ENCODE measurements at regions not wholly inside any gene's neighbourhood (a gene's known extent, or its start where the extent isn't known, plus 50 kb on each side); places are given as distances from the start of the nearest gene placed in this dataset.

DNA sequence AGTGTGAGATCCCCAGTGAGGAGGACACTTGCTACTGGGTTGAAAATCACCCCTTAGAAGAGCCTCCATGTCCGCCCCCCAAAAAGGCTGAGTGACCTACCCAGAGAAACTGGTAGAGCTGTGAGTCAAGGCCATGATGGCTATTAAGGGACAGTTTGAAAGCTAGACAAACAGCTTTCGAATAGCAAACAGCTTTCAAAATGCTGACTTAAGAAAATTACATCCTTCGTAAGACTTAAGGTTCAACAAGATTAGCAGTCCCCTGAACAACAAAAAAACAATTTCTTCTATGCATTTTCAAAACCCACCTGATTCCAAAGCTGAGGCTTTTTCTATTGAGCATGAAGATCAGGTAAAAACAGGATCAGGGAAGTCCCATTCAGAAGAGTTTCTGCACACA is 269.7 kb upstream of the SOX2 start:
- Histone ChIP-seq H3K56ac (replicated peaks; ENCODE audit: insufficient read length, low read depth, low read length) (no peak overlapping the region), H3K4me1 (replicated peaks in 1 of 4; ENCODE audit: control insufficient read depth in 3 of 4, insufficient read depth in 4 of 4, low read length in 3 of 4) (no peaks in the 10 kb centered on the region), H2BK5ac (ENCODE audit: low read depth, low read length) (no peak overlapping the region), H2AK5ac (ENCODE audit: low read depth, low read length) (no peak overlapping the region), H3K14ac (ENCODE audit: insufficient read length) (no peak overlapping the region), H3K4me2 (ENCODE audit: insufficient read depth in 1 of 2, low read depth in 2 of 2, low read length in 2 of 2) (no peak overlapping the region), H2BK15ac (ENCODE audit: low read length) (no peak overlapping the region), H3K79me2 (ENCODE audit: control insufficient read depth in 1 of 2, insufficient read depth in 2 of 2, low read length in 2 of 2) (no peaks in the 10 kb centered on the region), H4K91ac (replicated peaks; ENCODE audit: insufficient read length, low read length) (no peak overlapping the region), H2BK20ac (ENCODE audit: low read length) (no peak overlapping the region), H4K20me1 (replicated peaks in 1 of 2; ENCODE audit: control insufficient read depth in 1 of 2, insufficient read depth in 2 of 2, low read length in 2 of 2) (no peaks in the 10 kb centered on the region), H3K18ac (ENCODE audit: extremely low read depth, low read length) (no peak overlapping the region), H3K79me1 (ENCODE audit: low read depth, low read length) (no peaks in the 10 kb centered on the region), H3K27ac (ENCODE audit: low read depth, low read length) (no peak overlapping the region), H2BK120ac (replicated peaks; ENCODE audit: low read depth, low read length) (no peak overlapping the region), H4K8ac (ENCODE audit: extremely low read depth, insufficient read depth, low read length) (no peak overlapping the region), H3K27me3 (replicated peaks in 1 of 4; ENCODE audit: control insufficient read depth in 3 of 4, extremely low read depth in 1 of 4, insufficient read depth in 3 of 4, low read length in 3 of 4) (no peaks in the 10 kb centered on the region), H3K9ac (replicated peaks in 1 of 4; ENCODE audit: extremely low read depth in 1 of 4, low read depth in 3 of 4, low read length in 3 of 4) (no peak overlapping the region), H4K5ac (ENCODE audit: insufficient read length, low read depth, low read length) (no peak overlapping the region), H3K36me3 (ENCODE audit: control insufficient read depth in 2 of 4, insufficient read depth in 4 of 4, low read length in 3 of 4) (no peaks in the 10 kb centered on the region), H3K23ac (ENCODE audit: insufficient read length) (no peak overlapping the region), H2AFZ (ENCODE audit: low read length) (no peak overlapping the region), H2BK12ac (ENCODE audit: low read depth, low read length) (no peak overlapping the region), H3K23me2 (ENCODE audit: low read depth, low read length) (no peaks in the 10 kb centered on the region), H3K4me3 (ENCODE audit: extremely low read depth in 1 of 4, insufficient read depth in 2 of 4, low read depth in 3 of 4, low read length in 4 of 4) (no peak overlapping the region), H3K9me3 (ENCODE audit: insufficient read depth in 2 of 2, low read depth in 1 of 2, low read length in 1 of 2) (no peaks in the 10 kb centered on the region), H3K4ac (replicated peaks; ENCODE audit: insufficient read length, low read depth, low read length) (no peak overlapping the region)
- CTCF ChIA-PET (ENCODE audit: partially characterized antibody): no interaction called here
- DNase-seq (ENCODE audit: low read depth in 1 of 2, low spot score in 2 of 2): no peak
- WGBS, 2 experiments (ENCODE audit: extremely low coverage in 1 of 2, insufficient coverage in 1 of 2, insufficient read length in 1 of 2, insufficient replicate concordance in 2 of 2, low coverage in 1 of 2, low lambda C conversion rate in 2 of 2, missing lambda C conversion rate in 1 of 2): 86% methylated on average over 3 of the region's 3 CpGs; no CpG with 5 or more reads in 1 of the 2 experiments
- TF ChIP-seq ASH2L (IDR thresholded peaks at IDR 0.05; ENCODE audit: low read length) (no peak), POU5F1 (IDR thresholded peaks at IDR 0.05; ENCODE audit: low read depth, low read length) (no peak), HDAC6 (IDR thresholded peaks at IDR 0.05; ENCODE audit: low read depth, low read length) (no peak), TBP (IDR thresholded peaks at IDR 0.05; ENCODE audit: low read depth, low read length) (no peak), CREB1 (IDR thresholded peaks at IDR 0.05) (no peak)
- POLR2A ChIA-PET (ENCODE audit: partially characterized antibody): no interaction called here
- no peak for FAIRE-seq
